Smooth muscle cell (in vitro differentiated cells): ENCODE measurements at regions not wholly inside any gene's neighbourhood (a gene's known extent, or its start where the extent isn't known, plus 50 kb on each side); places are given as distances from the start of the nearest gene placed in this dataset.

ENCODE experiments used
- DNase-seq: peaks from one replicate; lab custom pipeline; 2025; ENCODE audit not compliant: unreplicated experiment; lab: John Stamatoyannopoulos, UW
- H2AFZ ChIP-seq: fragments of 200-600 bp; sonication (generic); 2 replicates; pipeline ENCODE4 v1.6.0; 2016; ENCODE audit warnings: antibody characterized with exemption, low read depth, mild to moderate bottlenecking
- H3F3A ChIP-seq: fragments of 200-600 bp; sonication (generic); 2 replicates; pipeline ENCODE4 v1.6.0; 2017; ENCODE audit warnings: antibody characterized with exemption, low read depth
- H3K27ac ChIP-seq: fragments of 200-600 bp; sonication (generic); 2 replicates; pipeline ENCODE4 v1.5.1; 2016; ENCODE audit warnings: low read depth, mild to moderate bottlenecking
- H3K27me3 ChIP-seq: fragments of 200-600 bp; sonication (generic); 2 replicates; pipeline ENCODE4 v1.6.1; 2016; ENCODE audit warnings: low read depth, mild to moderate bottlenecking
- H3K36me3 ChIP-seq: fragments of 200-600 bp; sonication (generic); 2 replicates; pipeline ENCODE4 v1.5.1; 2016; ENCODE audit warnings: low read depth
- H3K4me1 ChIP-seq: fragments of 200-600 bp; sonication (generic); 2 replicates; pipeline ENCODE4 v1.5.1; 2016; ENCODE audit warnings: low read depth
- H3K4me2 ChIP-seq: fragments of 200-600 bp; sonication (generic); 2 replicates; pipeline ENCODE4 v1.6.0; 2016; ENCODE audit warnings: mild to moderate bottlenecking
- H3K4me3 ChIP-seq: fragments of 200-600 bp; sonication (generic); 2 replicates; pipeline ENCODE4 v1.5.1; 2016; ENCODE audit warnings: mild to moderate bottlenecking
- H3K79me2 ChIP-seq: fragments of 200-600 bp; sonication (generic); 2 replicates; pipeline ENCODE4 v1.6.0; 2016; ENCODE audit warnings: low read depth, mild to moderate bottlenecking
- H3K9ac ChIP-seq: fragments of 200-600 bp; sonication (generic); 2 replicates; pipeline ENCODE4 v1.6.0; 2016; ENCODE audit warnings: low read depth
- H3K9me3 ChIP-seq: fragments of 200-600 bp; sonication (generic); replicated peaks from 2 replicates; pipeline ENCODE4 v1.5.1; 2016; ENCODE audit warnings: low read depth
- H4K20me1 ChIP-seq: fragments of 200-600 bp; sonication (generic); 2 replicates; pipeline ENCODE4 v1.6.0; 2016; ENCODE audit warnings: low read depth
- WGBS: methylation state at CpG from one replicate; pipeline ENCODE4 v1.1.7; 2016; ENCODE audit warnings: low lambda C conversion rate; 5-methylcytosine and 5-hydroxymethylcytosine counted together
- TF ChIP-seq, protein P1 (sequence below): fragments of 200-600 bp; sonication (generic); IDR thresholded peaks from 2 replicates; pipeline ENCODE4 v1.5.1; 2017; ENCODE audit warnings: borderline replicate concordance, mild to moderate bottlenecking, antibody characterized with exemption; ENCODE audit not compliant: insufficient read depth, poor library complexity, severe bottlenecking

DNA sequence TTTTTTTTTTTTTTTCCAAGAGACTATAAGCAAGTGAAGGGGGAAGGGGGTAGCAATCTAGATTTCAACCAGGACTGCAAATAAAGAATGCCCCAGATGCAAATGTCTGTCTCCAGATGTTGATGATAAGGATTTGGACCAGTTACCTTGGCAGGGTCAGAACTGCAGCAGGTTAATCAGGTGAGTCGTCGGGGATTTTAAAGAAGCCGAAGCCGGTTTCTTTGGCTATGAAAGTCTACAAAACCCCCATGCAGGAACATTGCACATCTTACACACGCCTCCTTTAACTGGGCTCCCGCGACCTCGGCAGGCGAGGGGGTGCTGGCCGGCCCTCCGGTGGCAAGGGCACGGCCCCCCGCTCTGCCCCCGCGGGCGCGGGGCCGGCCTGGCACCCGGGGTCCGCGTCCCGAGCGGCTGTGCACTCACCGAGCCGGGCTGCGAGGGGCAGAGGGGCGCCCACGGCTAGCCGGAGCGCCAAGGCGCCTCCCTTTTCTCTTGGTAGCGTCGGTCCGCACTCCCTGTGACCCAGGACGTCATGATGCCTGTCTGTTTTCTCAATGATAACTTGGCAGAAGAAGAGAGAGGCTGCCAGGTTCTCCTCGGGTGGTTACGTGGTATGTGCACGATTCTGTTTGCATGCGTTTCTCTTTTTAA is 366.3 kb upstream of the ESRRG start:
- Histone ChIP-seq H3K4me2 (peak overlapping the region; percentile 95), H3K79me2 (no peaks in the 10 kb centered on the region), H4K20me1 (no peaks in the 10 kb centered on the region), H3K9me3 (no peaks in the 10 kb centered on the region), H3K27me3 (peaks cover 82% of the 10 kb centered on the region), H3K9ac (no peak overlapping the region), H3F3A (no peaks in the 10 kb centered on the region), H3K36me3 (no peaks in the 10 kb centered on the region), H3K4me1 (peaks cover 8% of the 10 kb centered on the region), H2AFZ (peak overlapping the region; percentile 78), H3K4me3 (peak overlapping the region; percentile 67), H3K27ac (no peak overlapping the region)
- DNase-seq = no peak
- 3% methylated on average over 39 of the region's 39 CpGs for WGBS
- TF ChIP-seq, protein P1, sequence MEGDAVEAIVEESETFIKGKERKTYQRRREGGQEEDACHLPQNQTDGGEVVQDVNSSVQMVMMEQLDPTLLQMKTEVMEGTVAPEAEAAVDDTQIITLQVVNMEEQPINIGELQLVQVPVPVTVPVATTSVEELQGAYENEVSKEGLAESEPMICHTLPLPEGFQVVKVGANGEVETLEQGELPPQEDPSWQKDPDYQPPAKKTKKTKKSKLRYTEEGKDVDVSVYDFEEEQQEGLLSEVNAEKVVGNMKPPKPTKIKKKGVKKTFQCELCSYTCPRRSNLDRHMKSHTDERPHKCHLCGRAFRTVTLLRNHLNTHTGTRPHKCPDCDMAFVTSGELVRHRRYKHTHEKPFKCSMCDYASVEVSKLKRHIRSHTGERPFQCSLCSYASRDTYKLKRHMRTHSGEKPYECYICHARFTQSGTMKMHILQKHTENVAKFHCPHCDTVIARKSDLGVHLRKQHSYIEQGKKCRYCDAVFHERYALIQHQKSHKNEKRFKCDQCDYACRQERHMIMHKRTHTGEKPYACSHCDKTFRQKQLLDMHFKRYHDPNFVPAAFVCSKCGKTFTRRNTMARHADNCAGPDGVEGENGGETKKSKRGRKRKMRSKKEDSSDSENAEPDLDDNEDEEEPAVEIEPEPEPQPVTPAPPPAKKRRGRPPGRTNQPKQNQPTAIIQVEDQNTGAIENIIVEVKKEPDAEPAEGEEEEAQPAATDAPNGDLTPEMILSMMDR = no peak

DNA sequence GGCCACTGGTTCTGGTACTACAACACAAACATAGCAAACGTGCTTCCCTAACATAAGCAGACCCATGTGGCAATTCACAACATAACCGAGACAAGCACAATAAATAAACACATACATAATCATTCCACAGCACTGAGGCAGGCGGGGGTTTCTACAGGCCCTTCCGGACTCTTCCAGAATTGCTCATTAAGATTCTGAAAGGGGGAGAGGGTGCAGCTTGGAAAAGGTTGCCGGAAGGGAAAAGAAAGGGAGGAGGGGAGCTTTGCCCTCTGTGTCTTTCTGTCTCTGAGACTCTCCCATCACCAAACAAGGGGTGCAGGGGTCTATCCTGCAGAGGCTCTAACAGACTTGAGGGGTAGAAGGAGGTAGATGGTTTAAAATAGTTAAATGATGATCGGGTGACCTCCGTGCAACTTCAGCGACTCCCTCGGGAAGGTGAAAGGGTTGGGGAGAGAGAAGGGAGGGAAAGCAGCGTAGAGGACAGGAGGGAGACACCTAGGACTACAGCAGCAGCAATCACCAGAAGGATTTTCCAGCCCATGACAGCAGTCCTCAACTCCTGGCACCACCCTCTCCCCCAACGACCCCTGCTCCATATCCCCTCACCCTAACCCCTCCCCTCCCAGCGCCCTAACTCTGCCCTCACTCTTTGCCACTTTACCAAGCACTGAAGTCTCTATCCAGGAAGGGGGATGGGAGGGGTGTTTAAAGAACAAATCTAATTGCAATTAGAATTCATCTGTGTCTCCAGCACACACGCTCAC is 365.5 kb upstream of the ESRRG start:
- H3K4me3 ChIP-seq = peak overlapping the region; percentile 67
- peaks cover 82% of the 10 kb centered on the region for H3K27me3 ChIP-seq
- H4K20me1 ChIP-seq = no peaks in the 10 kb centered on the region
- no peak for DNase-seq
- no peak overlapping the region for H2AFZ ChIP-seq
- 10% methylated on average over 12 of the region's 13 CpGs for WGBS
- H3K9me3 ChIP-seq = no peaks in the 10 kb centered on the region
- no peaks in the 10 kb centered on the region for H3K36me3 ChIP-seq
- peaks cover 8% of the 10 kb centered on the region for H3K4me1 ChIP-seq
- H3K9ac ChIP-seq = no peak overlapping the region
- H3F3A ChIP-seq = no peaks in the 10 kb centered on the region
- no peak overlapping the region for H3K27ac ChIP-seq
- peak overlapping the region; percentile 95 for H3K4me2 ChIP-seq
- no peaks in the 10 kb centered on the region for H3K79me2 ChIP-seq
- TF ChIP-seq, protein P1 = no peak

DNA sequence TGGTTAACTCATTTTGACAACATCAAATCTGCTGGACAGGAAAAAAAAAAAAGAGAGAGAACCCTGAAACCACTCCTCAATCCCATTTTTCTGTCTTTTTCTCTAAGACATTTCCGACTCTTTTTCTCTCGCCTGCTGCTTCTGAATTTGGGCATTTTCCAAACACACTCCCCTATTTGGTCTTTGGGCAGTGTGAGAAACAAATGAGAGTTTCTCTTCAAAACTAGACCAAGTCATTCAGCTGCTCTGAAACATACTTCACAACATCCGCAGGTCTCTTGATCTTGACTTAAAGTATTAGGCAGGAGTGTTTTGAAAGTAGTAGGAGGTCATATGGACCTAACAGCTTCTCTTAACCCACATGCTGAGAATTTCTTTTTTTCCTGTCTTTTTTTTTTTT is 364.8 kb upstream of the ESRRG start:
- H3K36me3 ChIP-seq = no peaks in the 10 kb centered on the region
- no peaks in the 10 kb centered on the region for H3F3A ChIP-seq
- WGBS = 66% methylated on average over 3 of the region's 3 CpGs
- H3K4me2 ChIP-seq = no peak overlapping the region
- DNase-seq = no peak
- peaks cover 83% of the 10 kb centered on the region for H3K27me3 ChIP-seq
- H3K9me3 ChIP-seq = no peaks in the 10 kb centered on the region
- TF ChIP-seq, protein P1 = no peak
- peaks cover 8% of the 10 kb centered on the region for H3K4me1 ChIP-seq
- H4K20me1 ChIP-seq = no peaks in the 10 kb centered on the region
- H3K79me2 ChIP-seq = no peaks in the 10 kb centered on the region
- no peak overlapping the region for H3K27ac ChIP-seq
- no peak overlapping the region for H3K4me3 ChIP-seq
- no peak overlapping the region for H2AFZ ChIP-seq
- H3K9ac ChIP-seq = no peak overlapping the region
